ENCODE measurements at regions not wholly inside any gene's neighbourhood (a gene's known extent, or its start where the extent isn't known, plus 50 kb on each side); places are given as distances from the start of the nearest gene placed in this dataset.
"Not testable (repeated sequence)": the region's sequence is repeated elsewhere in the genome, so short reads cannot be mapped to it uniquely, and the experiment has no call there.

GRCh38 chr4:81724925-81725329 lies 253.2 kb upstream of the RASGEF1B start:
- peak; percentile 52 to 60 for DNase-seq (ENCODE audit: low read depth in 2 of 2)

- no peak for DNase-seq (ENCODE audit: low read depth in 2 of 2)
Measured at GRCh38 chr4:81723927-81724587, 252.3 kb upstream of the RASGEF1B start.

GRCh38 chr4:81723019-81723884 lies 251.5 kb upstream of the RASGEF1B start:
- no peak for DNase-seq (ENCODE audit: low read depth in 2 of 2)

- no peak for DNase-seq (ENCODE audit: low read depth in 2 of 2)
Measured at GRCh38 chr4:81722290-81722851, 250.7 kb upstream of the RASGEF1B start.

GRCh38 chr4:81715757-81716156 lies 244.1 kb upstream of the RASGEF1B start:
- no peak for DNase-seq (ENCODE audit: low read depth in 2 of 2)

- DNase-seq (ENCODE audit: low read depth in 2 of 2), result not testable (repeated sequence)
Measured at GRCh38 chr4:81715357-81715756, 243.7 kb upstream of the RASGEF1B start.

GRCh38 chr4:81714291-81714690 lies 242.6 kb upstream of the RASGEF1B start:
- DNase-seq (ENCODE audit: low read depth in 2 of 2), result no peak

- no peak for DNase-seq (ENCODE audit: low read depth in 2 of 2)
Measured at GRCh38 chr4:81712714-81713113, 241.0 kb upstream of the RASGEF1B start.

GRCh38 chr4:81704461-81704860 lies 232.8 kb upstream of the RASGEF1B start:
- DNase-seq (ENCODE audit: low read depth in 2 of 2), result no peak

GRCh38 chr4:81700189-81700588 lies 228.5 kb upstream of the RASGEF1B start:
- DNase-seq (ENCODE audit: low read depth in 2 of 2), result no peak

- no peak for DNase-seq (ENCODE audit: low read depth in 2 of 2)
Measured at GRCh38 chr4:81698538-81699296, 227.0 kb upstream of the RASGEF1B start.

GRCh38 chr4:81694176-81694913 lies 222.6 kb upstream of the RASGEF1B start:
- no peak for DNase-seq (ENCODE audit: low read depth in 2 of 2)

- no peak for DNase-seq (ENCODE audit: low read depth in 2 of 2)
Measured at GRCh38 chr4:81690871-81691270, 219.2 kb upstream of the RASGEF1B start.

- DNase-seq (ENCODE audit: low read depth in 2 of 2), result no peak
Measured at GRCh38 chr4:81688085-81688484, 216.4 kb upstream of the RASGEF1B start.

GRCh38 chr4:81687471-81687870 lies 215.8 kb upstream of the RASGEF1B start:
- no peak for DNase-seq (ENCODE audit: low read depth in 2 of 2)

- DNase-seq (ENCODE audit: low read depth in 2 of 2), result no peak
Measured at GRCh38 chr4:81685104-81685503, 213.4 kb upstream of the RASGEF1B start.

GRCh38 chr4:81684352-81684751 lies 212.6 kb upstream of the RASGEF1B start:
- no peak for DNase-seq (ENCODE audit: low read depth in 2 of 2)

- DNase-seq (ENCODE audit: low read depth in 2 of 2), result no peak
Measured at GRCh38 chr4:81682492-81682891, 210.8 kb upstream of the RASGEF1B start.

GRCh38 chr4:81679315-81679714 lies 207.6 kb upstream of the RASGEF1B start:
- no peak for DNase-seq (ENCODE audit: low read depth in 2 of 2)

- DNase-seq (ENCODE audit: low read depth in 2 of 2), result no peak
Measured at GRCh38 chr4:81678801-81679200, 207.1 kb upstream of the RASGEF1B start.

- no peak for DNase-seq (ENCODE audit: low read depth in 2 of 2)
Measured at GRCh38 chr4:81676537-81676936, 204.8 kb upstream of the RASGEF1B start.
